ENCODE measurements at regions not wholly inside any gene's neighbourhood (a gene's known extent, or its start where the extent isn't known, plus 50 kb on each side); places are given as distances from the start of the nearest gene placed in this dataset.

DNA sequence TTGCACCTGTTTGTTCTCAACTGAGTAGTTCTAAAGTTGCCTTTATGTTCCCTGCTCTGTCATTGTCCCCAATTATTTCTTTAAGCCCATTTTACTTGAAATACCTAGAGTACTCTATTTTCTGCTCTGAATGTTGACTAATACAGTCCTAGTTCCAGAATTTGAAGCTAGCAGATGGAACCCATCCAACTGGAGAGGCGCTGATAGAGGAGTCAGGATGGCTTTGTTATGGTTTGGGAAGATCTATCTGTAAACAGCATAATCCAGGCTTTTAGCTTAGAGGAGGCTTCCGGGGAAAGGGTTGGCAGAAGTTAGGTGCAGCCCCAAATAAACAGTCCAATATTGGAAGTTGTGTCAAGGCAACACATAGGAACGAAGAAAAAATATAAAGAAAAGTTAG lies 927.7 kb downstream of the TFAP2A start:
- DNase-seq = no peak
- ATAC-seq = no peak
- intact Hi-C loops (cut with DNase I) = no loop called here

DNA sequence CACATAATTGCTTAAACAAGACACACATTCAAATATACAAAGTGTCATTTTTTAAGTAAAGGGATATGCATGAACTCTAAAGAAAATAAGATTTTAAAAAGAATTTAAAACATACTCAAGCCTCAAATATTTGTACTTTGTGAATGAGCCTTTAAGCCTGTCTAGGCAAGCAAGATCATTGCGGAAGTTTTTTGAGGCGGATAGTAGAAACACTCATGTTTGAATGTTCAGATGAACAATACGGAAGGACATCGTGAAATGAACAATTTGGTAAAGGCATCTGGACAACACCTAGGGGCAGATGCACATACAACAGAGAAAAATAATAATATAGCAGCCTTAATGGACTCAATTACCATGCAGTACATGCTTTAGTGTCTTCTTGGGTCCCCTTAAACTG lies 928.9 kb downstream of the TFAP2A start:
- DNase-seq (no peak), ATAC-seq (no peak)
- intact Hi-C loops (cut with DNase I) = no loop called here

GRCh38 chr6:9484686-9485085 lies 930.2 kb downstream of the TFAP2A start:
- no peak for DNase-seq
- intact Hi-C loops (cut with DNase I) = no loop called here
- no peak for ATAC-seq

- no peak for ATAC-seq
- DNase-seq = no peak
- intact Hi-C loops (cut with DNase I) = no loop called here
Observed at GRCh38 chr6:9484091-9484490, 930.8 kb downstream of the TFAP2A start.

DNA sequence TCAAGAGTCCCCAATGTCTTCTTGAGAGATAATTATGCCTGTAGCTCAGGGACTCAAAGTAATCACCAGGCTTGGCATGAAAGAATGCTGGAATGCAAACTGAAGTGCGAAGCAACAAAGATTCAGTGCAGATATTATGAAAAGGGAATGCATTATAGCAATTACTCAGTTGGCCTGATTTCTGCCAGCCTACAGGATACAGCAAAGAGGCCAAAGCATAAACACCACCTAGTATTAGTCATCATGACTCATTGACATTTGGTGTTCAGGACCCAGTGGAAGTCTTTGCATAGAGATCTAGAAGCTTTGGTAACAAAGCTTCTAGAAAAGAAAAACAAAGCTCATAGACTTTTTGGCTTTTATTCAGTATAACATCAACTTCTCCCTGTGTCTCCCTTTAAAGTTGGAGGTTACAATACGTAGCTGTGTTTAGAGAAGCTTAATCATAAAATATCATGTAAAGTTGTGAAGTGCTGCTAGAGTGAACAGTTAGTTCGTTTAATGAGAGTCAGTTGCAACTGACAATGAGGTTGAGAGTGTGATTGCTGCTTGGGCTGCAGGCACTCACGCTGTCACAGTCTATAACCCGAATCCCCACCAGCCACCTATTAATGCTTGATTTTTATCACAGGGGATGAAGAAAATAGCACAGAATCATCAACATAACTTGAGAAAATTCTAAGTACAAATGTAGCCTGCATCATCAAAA lies 932.7 kb downstream of the TFAP2A start:
- no peak for DNase-seq
- peak in 1 of 2 donors; percentile 89 for ATAC-seq
- intact Hi-C loops (cut with DNase I) = no loop called here

- intact Hi-C loops (cut with DNase I) = no loop called here
- no peak for DNase-seq
- no peak for ATAC-seq
Observed at GRCh38 chr6:9481292-9482029, 933.4 kb downstream of the TFAP2A start.

DNA sequence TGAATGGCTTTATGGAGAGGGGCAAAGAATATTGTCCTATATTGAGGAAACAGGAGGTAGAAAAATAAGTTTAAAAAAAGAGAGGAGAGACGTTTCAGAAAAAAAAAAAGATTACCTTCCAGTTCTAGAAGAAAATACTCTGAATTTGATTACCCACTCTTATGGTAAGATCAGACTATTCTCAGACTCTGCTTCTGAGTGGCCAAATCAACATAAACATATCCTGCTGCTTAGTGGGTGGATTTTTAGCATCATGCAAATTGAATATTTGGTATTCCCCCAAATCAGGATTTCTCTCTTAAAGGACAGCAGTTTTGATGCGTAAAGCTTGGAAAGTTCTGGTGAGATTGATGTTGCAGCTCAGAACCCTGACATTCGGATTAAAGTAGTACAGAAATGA lies 946.6 kb downstream of the TFAP2A start:
- intact Hi-C loops (cut with DNase I) = no loop called here

DNA sequence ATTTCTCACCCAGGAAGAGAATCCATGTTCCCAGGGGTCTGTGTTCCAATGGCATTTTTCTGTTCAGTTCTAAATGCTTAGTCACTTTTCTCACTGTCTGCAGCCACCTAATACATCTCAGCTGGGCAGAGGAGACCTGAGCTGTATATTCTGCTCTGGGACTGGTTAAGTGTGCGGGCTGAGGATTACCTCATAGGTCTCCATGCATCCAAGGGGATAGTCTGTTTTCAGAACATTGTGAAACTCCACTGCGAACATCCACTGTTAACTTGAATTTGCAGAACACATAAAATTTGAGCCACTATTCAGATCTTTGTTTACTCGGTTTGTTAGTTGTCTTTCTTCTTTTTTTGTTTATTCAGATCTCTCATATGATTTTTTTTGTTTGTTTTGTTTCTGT lies 947.1 kb downstream of the TFAP2A start:
- no peak for ATAC-seq
- intact Hi-C loops (cut with DNase I) = no loop called here
- DNase-seq = no peak

More for the DNA sequence above, 946.6 kb downstream of the TFAP2A start:
- ATAC-seq (no peak), DNase-seq (no peak)

- no peak for DNase-seq
- intact Hi-C loops (cut with DNase I) = no loop called here
- ATAC-seq = no peak
Observed at GRCh38 chr6:9464583-9464982, 950.3 kb downstream of the TFAP2A start.

GRCh38 chr6:9463311-9463710 lies 951.6 kb downstream of the TFAP2A start:
- no peak for DNase-seq
- intact Hi-C loops (cut with DNase I) = no loop called here

GRCh38 chr6:9461188-9461587 lies 953.7 kb downstream of the TFAP2A start:
- ATAC-seq = no peak
- intact Hi-C loops (cut with DNase I) = no loop called here
- no peak for DNase-seq

More at GRCh38 chr6:9463311-9463710, 951.6 kb downstream of the TFAP2A start:
- ATAC-seq = no peak

DNA sequence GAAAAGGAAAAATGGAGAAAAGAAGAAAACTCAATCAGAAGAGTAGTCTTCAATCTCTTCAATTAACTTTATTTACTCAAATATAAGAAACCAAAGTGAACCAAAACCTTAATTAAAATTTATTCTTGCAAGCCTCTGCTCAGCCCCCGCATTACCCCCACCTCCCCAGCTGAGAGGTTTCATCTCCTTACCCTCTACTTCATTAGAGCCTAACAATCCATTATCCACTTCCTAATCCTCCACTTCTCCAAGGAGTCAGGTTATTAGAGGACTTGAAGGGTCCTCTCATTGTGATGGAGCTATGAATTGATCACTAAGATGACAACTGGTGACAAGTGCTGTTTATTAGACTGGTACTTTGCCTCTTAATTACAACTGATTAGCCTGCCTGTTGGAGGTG lies 956.5 kb downstream of the TFAP2A start:
- intact Hi-C loops (cut with DNase I) = no loop called here
- ATAC-seq (no peak), DNase-seq (no peak)

- DNase-seq (no peak), ATAC-seq (no peak)
- intact Hi-C loops (cut with DNase I) = no loop called here
Observed at GRCh38 chr6:9455864-9456658, 958.8 kb downstream of the TFAP2A start.

DNA sequence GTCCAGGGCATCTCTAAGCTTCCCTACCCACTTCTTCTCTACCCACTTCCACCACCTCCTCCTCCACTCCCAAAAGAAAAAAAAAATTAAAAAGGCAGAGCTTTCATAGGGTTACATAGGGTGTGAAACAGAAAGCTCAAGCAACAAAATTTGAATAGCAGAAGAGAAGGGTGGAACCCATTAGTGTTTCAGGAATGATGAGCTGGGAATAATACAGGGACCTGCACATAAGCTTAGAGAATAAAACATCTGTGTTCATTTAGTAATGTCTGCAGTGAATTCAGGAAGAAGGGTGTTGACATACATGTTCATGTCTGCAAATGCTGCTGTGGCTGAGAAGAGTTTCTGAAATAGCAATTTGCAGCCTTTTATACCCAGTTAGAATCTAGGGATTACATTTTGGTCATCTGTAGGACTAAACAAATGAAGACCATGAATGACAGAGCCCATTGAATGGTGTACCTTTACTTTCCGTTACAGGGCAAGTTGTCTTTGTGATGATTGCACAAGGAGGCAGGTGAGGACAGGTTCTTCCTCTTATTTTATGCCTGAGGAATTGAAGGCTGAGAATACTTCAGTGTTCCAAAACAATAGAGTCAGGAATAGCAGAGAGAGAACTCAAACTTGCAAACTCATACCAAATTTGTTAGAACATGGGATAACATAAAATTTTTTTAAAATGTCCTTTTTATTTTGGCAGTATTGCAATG lies 975.1 kb downstream of the TFAP2A start:
- intact Hi-C loops (cut with DNase I) = no loop called here
- ATAC-seq = no peak
- no peak for DNase-seq

- no peak for DNase-seq
- intact Hi-C loops (cut with DNase I) = no loop called here
- no peak for ATAC-seq
Observed at GRCh38 chr6:9437836-9438235, 977.0 kb downstream of the TFAP2A start.

GRCh38 chr6:9435281-9435680 lies 979.6 kb downstream of the TFAP2A start:
- DNase-seq (no peak), ATAC-seq (no peak)
- intact Hi-C loops (cut with DNase I) = no loop called here

DNA sequence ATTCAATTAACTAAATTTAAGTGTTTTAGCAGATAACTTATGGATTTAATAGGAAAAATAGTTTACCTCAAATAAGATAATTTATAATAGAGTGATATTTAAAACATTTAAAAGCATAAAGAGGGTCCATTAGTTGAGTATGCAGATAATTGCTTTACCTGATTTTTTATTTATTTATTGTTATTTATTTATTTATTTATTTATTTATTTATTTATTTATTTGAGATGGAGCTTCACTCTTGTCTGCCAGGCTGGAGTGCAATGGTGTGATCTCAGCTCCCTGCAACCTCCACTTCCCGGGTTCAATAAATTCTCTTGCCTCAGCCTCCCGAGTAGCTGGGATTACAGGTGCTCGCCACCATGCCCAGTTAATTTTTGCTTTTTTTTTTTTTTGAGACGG lies 982.9 kb downstream of the TFAP2A start:
- ATAC-seq (no peak), DNase-seq (no peak)

GRCh38 chr6:9428421-9429172 lies 986.3 kb downstream of the TFAP2A start:
- intact Hi-C loops (cut with DNase I) = no loop called here
- no peak for ATAC-seq
- no peak for DNase-seq

More for the DNA sequence above, 982.9 kb downstream of the TFAP2A start:
- intact Hi-C loops (cut with DNase I) = no loop called here

DNA sequence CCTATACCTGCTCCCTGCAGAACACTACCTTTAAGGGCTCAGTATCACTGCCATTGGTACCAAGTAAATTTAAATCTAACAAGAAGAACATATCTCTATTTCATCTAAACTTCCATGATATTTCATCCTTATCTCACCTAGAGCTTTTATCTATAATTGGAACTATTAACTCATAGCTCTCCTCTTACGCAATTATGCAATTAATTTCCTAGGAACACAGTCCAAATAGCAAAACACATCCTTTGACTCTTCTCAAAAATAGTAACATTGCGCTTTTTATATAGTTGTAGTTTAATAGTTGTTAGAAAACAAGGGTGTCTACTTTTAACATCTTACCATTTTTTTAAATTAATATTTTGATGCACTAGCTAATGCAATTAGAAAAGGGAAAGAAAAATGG lies 986.8 kb upstream of the SLC35B3 start:
- DNase-seq = no peak
- intact Hi-C loops (cut with DNase I) = no loop called here
- no peak for ATAC-seq

Measured in left cardiac atrium (tissue), 4 donors.